SU-DHL-6 (cell line): ENCODE measurements at regions not wholly inside any gene's neighbourhood (a gene's known extent, or its start where the extent isn't known, plus 50 kb on each side); places are given as distances from the start of the nearest gene placed in this dataset.

Experiments used
- CTCF ChIP-seq: fragments of 200-600 bp; sonication (generic); IDR thresholded peaks from one replicate; pipeline ENCODE4 v1.5.1; 2017; ENCODE audit warnings: antibody characterized with exemption, mild to moderate bottlenecking, low read length, moderate library complexity; ENCODE audit not compliant: insufficient read depth, poor library complexity, severe bottlenecking
- EZH2phosphoT487 ChIP-seq: fragments of 200-600 bp; sonication (generic), shearing (Covaris generic); conservative IDR thresholded peaks from 2 replicates; pipeline ENCODE4 v1.6.1; 2018; ENCODE audit warnings: mild to moderate bottlenecking, antibody characterized with exemption, low read length, moderate library complexity, mixed read lengths

- TF ChIP-seq CTCF (no peak), EZH2phosphoT487 (no peak)
These were observed 119.2 kb downstream of the ZNF622 start for GRCh38 chr5:16346380-16346779.
